Spleen (tissue), 7 donors: ENCODE measurements at regions not wholly inside any gene's neighbourhood (a gene's known extent, or its start where the extent isn't known, plus 50 kb on each side); places are given as distances from the start of the nearest gene placed in this dataset.

Source experiments
- POLR2A ChIP-seq, 3 donors: fragments of 450-650 bp; IDR thresholded peaks; one replicate each; pipeline ENCODE4 v1.5.1; 2017; ENCODE audit warnings: antibody characterized with exemption in 3 of 3, mild to moderate bottlenecking in 1 of 3
- TF ChIP-seq, protein P1 (sequence below), 11 experiments: fragments of 200-600 bp in 7 of 11; fragments of 450-650 bp in 4 of 11; sonication (generic) in 4 of 11; IDR thresholded peaks in 8 of 11; conservative IDR thresholded peaks in 3 of 11; 1 replicate in 7 of 11; 2 replicates in 4 of 11; pipeline versions ENCODE4 v1.4.0 to v1.8.0; 2016 to 2021; ENCODE audit warnings: antibody characterized with exemption in 11 of 11, inconsistent platforms in 4 of 11, mild to moderate bottlenecking in 1 of 11
- donor health status: DM: no; HTN: no; CAD: no; lungs with moderate emphysema.
- donor health status: DM: no; HTN: no; CAD: no.
- donor health status: DM: no; HTN: no; CAD: no.

- TF ChIP-seq, protein P1, sequence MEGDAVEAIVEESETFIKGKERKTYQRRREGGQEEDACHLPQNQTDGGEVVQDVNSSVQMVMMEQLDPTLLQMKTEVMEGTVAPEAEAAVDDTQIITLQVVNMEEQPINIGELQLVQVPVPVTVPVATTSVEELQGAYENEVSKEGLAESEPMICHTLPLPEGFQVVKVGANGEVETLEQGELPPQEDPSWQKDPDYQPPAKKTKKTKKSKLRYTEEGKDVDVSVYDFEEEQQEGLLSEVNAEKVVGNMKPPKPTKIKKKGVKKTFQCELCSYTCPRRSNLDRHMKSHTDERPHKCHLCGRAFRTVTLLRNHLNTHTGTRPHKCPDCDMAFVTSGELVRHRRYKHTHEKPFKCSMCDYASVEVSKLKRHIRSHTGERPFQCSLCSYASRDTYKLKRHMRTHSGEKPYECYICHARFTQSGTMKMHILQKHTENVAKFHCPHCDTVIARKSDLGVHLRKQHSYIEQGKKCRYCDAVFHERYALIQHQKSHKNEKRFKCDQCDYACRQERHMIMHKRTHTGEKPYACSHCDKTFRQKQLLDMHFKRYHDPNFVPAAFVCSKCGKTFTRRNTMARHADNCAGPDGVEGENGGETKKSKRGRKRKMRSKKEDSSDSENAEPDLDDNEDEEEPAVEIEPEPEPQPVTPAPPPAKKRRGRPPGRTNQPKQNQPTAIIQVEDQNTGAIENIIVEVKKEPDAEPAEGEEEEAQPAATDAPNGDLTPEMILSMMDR (IDR thresholded peaks at IDR 0.05 in 8 of 11, conservative IDR thresholded peaks at IDR 0.05 in 3 of 11), result no peak
- no peak for TF ChIP-seq POLR2A (IDR thresholded peaks at IDR 0.05)
Observed at GRCh38 chr18:30775629-30776028, 266.9 kb downstream of the DSC3 start.
